Choroid plexus epithelial cell (primary cell): ENCODE measurements at regions not wholly inside any gene's neighbourhood (a gene's known extent, or its start where the extent isn't known, plus 50 kb on each side); places are given as distances from the start of the nearest gene placed in this dataset.
A peak's percentile ranks its signal among the peaks of the same experiment; 100 is the strongest.
"Not testable (repeated sequence)": the region's sequence is repeated elsewhere in the genome, so short reads cannot be mapped to it uniquely, and the experiment has no call there.

ENCODE experiments used
- DNase-seq: peaks from one replicate; pipeline ENCODE4 v3.0.0-alpha.2; 2010; ENCODE audit warnings: low read depth
- H3K4me3 ChIP-seq: 2 replicates; pipeline ENCODE4 v1.5.1; 2011; ENCODE audit warnings: low read depth, mild to moderate bottlenecking, control low read depth, low read length, moderate library complexity
- CTCF ChIP-seq: conservative IDR thresholded peaks from 2 replicates; pipeline ENCODE4 v1.5.1; 2011; ENCODE audit warnings: low read depth, mild to moderate bottlenecking, control low read depth, inconsistent platforms, low read length, moderate library complexity

GRCh38 chr3:147680837-147681483 is 271.8 kb downstream of the ZIC1 start:
- peak; percentile 68 for DNase-seq

GRCh38 chr3:147688868-147689267 is 279.7 kb downstream of the ZIC1 start:
- no peak overlapping the region for H3K4me3 ChIP-seq

More at GRCh38 chr3:147680837-147681483, 271.8 kb downstream of the ZIC1 start:
- TF ChIP-seq CTCF = no peak
- no peak overlapping the region for H3K4me3 ChIP-seq

GRCh38 chr3:147699175-147699838 is 290.1 kb downstream of the ZIC1 start:
- TF ChIP-seq CTCF = no peak
- H3K4me3 ChIP-seq = no peak overlapping the region
- DNase-seq = peak; percentile 72

More at GRCh38 chr3:147688868-147689267, 279.7 kb downstream of the ZIC1 start:
- TF ChIP-seq CTCF = peak; percentile 4
- DNase-seq = no peak

- no peak for TF ChIP-seq CTCF
- no peak for DNase-seq
- H3K4me3 ChIP-seq = no peak overlapping the region
Observed at GRCh38 chr3:147701195-147701594, 292.0 kb downstream of the ZIC1 start.

- no peak for TF ChIP-seq CTCF
- no peak for DNase-seq
- H3K4me3 ChIP-seq = no peak overlapping the region
Observed at GRCh38 chr3:147702509-147702908, 293.3 kb downstream of the ZIC1 start.

- no peak for DNase-seq
- no peak overlapping the region for H3K4me3 ChIP-seq
- TF ChIP-seq CTCF = no peak
Observed at GRCh38 chr3:147705651-147706051, 296.5 kb downstream of the ZIC1 start.

- DNase-seq, H3K4me3 ChIP-seq: not testable (repeated sequence)
Observed at GRCh38 chr3:147710753-147711152, 301.6 kb downstream of the ZIC1 start.
